Loucy (cell line): ENCODE measurements at regions not wholly inside any gene's neighbourhood (a gene's known extent, or its start where the extent isn't known, plus 50 kb on each side); places are given as distances from the start of the nearest gene placed in this dataset.

Source experiments
- H2AFZ ChIP-seq: fragments of 200-600 bp; sonication (generic); 2 replicates; pipeline ENCODE4 v1.6.0; 2016; ENCODE audit warnings: antibody characterized with exemption, mild to moderate bottlenecking, low read length, moderate library complexity
- H3F3A ChIP-seq: fragments of 200-600 bp; 2 replicates; pipeline ENCODE4 v1.6.0; 2016; ENCODE audit warnings: antibody characterized with exemption, low read depth, mild to moderate bottlenecking
- H3K27me3 ChIP-seq: fragments of 200-600 bp; sonication (generic); 2 replicates; pipeline ENCODE4 v1.6.1; 2014; ENCODE audit warnings: low read length, mild to moderate bottlenecking; ENCODE audit not compliant: insufficient read depth, poor library complexity, severe bottlenecking
- H3K36me3 ChIP-seq: fragments of 200-600 bp; sonication (generic); 2 replicates; pipeline ENCODE4 v1.6.1; 2016; ENCODE audit warnings: low read length; ENCODE audit not compliant: insufficient read depth
- H3K4me1 ChIP-seq: fragments of 200-600 bp; sonication (generic); 2 replicates; pipeline ENCODE4 v1.5.1; 2014; ENCODE audit warnings: low read length, mild to moderate bottlenecking; ENCODE audit not compliant: insufficient read depth, poor library complexity, severe bottlenecking
- H3K4me2 ChIP-seq: fragments of 200-600 bp; sonication (generic); 2 replicates; pipeline ENCODE4 v1.6.0; 2014; ENCODE audit warnings: antibody characterized with exemption, low read length, low read depth, mild to moderate bottlenecking; ENCODE audit not compliant: poor library complexity, severe bottlenecking
- H3K4me3 ChIP-seq: fragments of 200-600 bp; sonication (generic); 2 replicates; pipeline ENCODE4 v1.5.1; 2014; ENCODE audit warnings: low read length, mild to moderate bottlenecking, mixed read lengths; ENCODE audit not compliant: poor library complexity, severe bottlenecking
- H3K79me2 ChIP-seq: fragments of 200-600 bp; sonication (generic); 2 replicates; pipeline ENCODE4 v1.6.1; 2014; ENCODE audit warnings: low read length; ENCODE audit not compliant: insufficient read depth
- H3K9ac ChIP-seq: fragments of 200-600 bp; sonication (generic); 2 replicates; pipeline ENCODE4 v1.6.0; 2014; ENCODE audit warnings: mild to moderate bottlenecking, low read depth, low read length, moderate library complexity; ENCODE audit not compliant: poor library complexity, severe bottlenecking
- H3K9me2 ChIP-seq: fragments of 200-600 bp; sonication (generic); replicated peaks from 2 replicates; pipeline ENCODE4 v1.6.1; 2016; ENCODE audit warnings: low read depth, low read length, mixed read lengths
- H3K9me3 ChIP-seq: fragments of 200-600 bp; sonication (generic); 2 replicates; pipeline ENCODE4 v1.6.1; 2014; ENCODE audit warnings: mild to moderate bottlenecking, antibody characterized with exemption, low read length, low read depth; ENCODE audit not compliant: insufficient read depth
- H4K20me1 ChIP-seq: fragments of 200-600 bp; sonication (generic); 2 replicates; pipeline ENCODE4 v1.6.0; 2014; ENCODE audit warnings: antibody characterized with exemption, low read length, mild to moderate bottlenecking; ENCODE audit not compliant: insufficient read depth, poor library complexity, severe bottlenecking
- EZH2phosphoT487 ChIP-seq: fragments of 200-600 bp; IDR thresholded peaks from 2 replicates; pipeline ENCODE4 v1.6.1; 2018; ENCODE audit warnings: antibody characterized with exemption, mild to moderate bottlenecking, moderate library complexity, borderline replicate concordance
- TF ChIP-seq, protein P1 (sequence below): fragments of 200-600 bp; sonication (generic); conservative IDR thresholded peaks from 2 replicates; pipeline ENCODE4 v1.5.1; 2014; ENCODE audit warnings: mild to moderate bottlenecking, antibody characterized with exemption, low read length

DNA sequence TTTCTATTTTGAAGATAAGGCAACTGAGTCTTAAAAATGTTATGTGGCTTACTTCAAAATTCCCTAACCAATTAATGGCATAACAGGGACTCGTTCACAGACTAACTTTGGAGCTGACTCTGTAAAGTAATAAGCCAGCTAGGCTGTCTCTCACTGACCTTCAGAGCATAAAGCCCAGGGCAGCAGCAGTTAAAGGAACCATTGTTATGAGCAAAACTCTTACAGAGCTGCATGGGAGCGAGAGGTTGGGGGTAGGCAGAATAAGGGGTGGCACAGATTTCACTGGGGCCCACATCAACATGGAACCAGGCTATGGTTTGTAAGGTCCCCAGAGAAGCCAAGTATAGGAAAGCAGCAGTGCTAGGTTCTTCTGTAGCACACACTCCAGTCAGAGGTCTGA is 637.8 kb downstream of the RFPL4B start:
- Histone ChIP-seq H3K36me3 (no peaks in the 10 kb centered on the region), H3K9ac (no peak overlapping the region), H3K27me3 (no peaks in the 10 kb centered on the region), H3K4me1 (no peaks in the 10 kb centered on the region), H3K4me3 (no peak overlapping the region), H3K4me2 (no peak overlapping the region), H3K9me3 (0 out of 2 replicates have a peak, but pooled peaks cover 3% of the 10 kb centered on the region), H4K20me1 (no peaks in the 10 kb centered on the region), H3K79me2 (no peaks in the 10 kb centered on the region), H3K9me2 (no peaks in the 10 kb centered on the region), H2AFZ (no peak overlapping the region), H3F3A (no peaks in the 10 kb centered on the region)
- TF ChIP-seq, protein P1, sequence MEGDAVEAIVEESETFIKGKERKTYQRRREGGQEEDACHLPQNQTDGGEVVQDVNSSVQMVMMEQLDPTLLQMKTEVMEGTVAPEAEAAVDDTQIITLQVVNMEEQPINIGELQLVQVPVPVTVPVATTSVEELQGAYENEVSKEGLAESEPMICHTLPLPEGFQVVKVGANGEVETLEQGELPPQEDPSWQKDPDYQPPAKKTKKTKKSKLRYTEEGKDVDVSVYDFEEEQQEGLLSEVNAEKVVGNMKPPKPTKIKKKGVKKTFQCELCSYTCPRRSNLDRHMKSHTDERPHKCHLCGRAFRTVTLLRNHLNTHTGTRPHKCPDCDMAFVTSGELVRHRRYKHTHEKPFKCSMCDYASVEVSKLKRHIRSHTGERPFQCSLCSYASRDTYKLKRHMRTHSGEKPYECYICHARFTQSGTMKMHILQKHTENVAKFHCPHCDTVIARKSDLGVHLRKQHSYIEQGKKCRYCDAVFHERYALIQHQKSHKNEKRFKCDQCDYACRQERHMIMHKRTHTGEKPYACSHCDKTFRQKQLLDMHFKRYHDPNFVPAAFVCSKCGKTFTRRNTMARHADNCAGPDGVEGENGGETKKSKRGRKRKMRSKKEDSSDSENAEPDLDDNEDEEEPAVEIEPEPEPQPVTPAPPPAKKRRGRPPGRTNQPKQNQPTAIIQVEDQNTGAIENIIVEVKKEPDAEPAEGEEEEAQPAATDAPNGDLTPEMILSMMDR = no peak
- TF ChIP-seq EZH2phosphoT487 = no peak

DNA sequence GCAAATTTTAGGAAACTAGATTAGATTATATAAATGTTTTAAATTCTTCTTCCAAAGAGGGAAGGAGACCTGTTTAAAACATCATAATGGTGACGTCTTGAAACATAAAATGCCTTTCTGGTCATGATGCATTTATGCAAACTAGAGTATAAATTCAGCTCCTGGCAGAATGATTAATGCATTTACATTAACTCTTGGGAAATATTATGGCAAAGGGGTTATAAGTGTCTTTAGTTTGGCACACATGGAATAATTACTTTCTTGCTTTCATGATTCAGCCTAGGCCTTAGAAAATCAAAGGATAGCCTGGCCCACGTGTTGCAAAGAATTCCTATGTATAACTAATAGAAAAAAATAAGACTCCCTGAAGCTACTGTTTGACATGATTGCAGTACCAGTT is 639.2 kb downstream of the RFPL4B start:
- no peak overlapping the region for H3K4me3 ChIP-seq
- no peak overlapping the region for H3K4me2 ChIP-seq
- H3K79me2 ChIP-seq = no peaks in the 10 kb centered on the region
- no peaks in the 10 kb centered on the region for H3K36me3 ChIP-seq
- no peaks in the 10 kb centered on the region for H3K9me2 ChIP-seq
- no peak overlapping the region for H3K9ac ChIP-seq
- TF ChIP-seq, protein P1 = no peak
- no peak for TF ChIP-seq EZH2phosphoT487
- no peaks in the 10 kb centered on the region for H4K20me1 ChIP-seq
- no peak overlapping the region for H2AFZ ChIP-seq
- no peaks in the 10 kb centered on the region for H3K4me1 ChIP-seq
- H3K27me3 ChIP-seq = no peaks in the 10 kb centered on the region
- 0 out of 2 replicates have a peak, but pooled peaks cover 3% of the 10 kb centered on the region for H3K9me3 ChIP-seq
- H3F3A ChIP-seq = no peaks in the 10 kb centered on the region

DNA sequence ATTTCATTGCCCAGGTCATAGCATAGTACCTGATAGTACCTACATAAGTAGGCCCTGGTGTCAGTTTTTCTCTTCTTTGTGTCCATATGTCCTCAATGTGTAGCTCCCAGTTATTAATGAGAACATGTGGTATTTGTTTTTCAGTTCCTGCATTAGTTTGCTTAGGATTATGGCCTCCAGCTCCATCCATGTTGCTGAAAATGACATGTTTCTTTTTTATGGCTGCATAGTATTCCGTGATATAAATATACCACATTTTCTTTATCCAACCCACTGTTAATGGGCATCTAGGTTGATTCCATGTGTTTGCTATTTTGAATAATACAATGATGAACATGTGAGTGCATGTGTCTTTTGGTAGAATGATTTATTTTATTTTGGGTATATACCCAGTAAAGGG is 641.6 kb downstream of the RFPL4B start:
- Histone ChIP-seq H4K20me1 (no peaks in the 10 kb centered on the region), H3K9ac (no peak overlapping the region), H3F3A (no peaks in the 10 kb centered on the region), H3K4me2 (no peak overlapping the region), H3K4me3 (no peak overlapping the region), H3K36me3 (no peaks in the 10 kb centered on the region), H3K9me2 (no peaks in the 10 kb centered on the region), H3K27me3 (no peaks in the 10 kb centered on the region), H3K4me1 (no peaks in the 10 kb centered on the region), H3K9me3 (0 out of 2 replicates have a peak, but pooled peaks cover 3% of the 10 kb centered on the region), H2AFZ (no peak overlapping the region), H3K79me2 (no peaks in the 10 kb centered on the region)
- no peak for TF ChIP-seq EZH2phosphoT487
- TF ChIP-seq, protein P1 = no peak
